Lung (tissue), 11 donors: ENCODE measurements at regions not wholly inside any gene's neighbourhood (a gene's known extent, or its start where the extent isn't known, plus 50 kb on each side); places are given as distances from the start of the nearest gene placed in this dataset.
"Not testable (repeated sequence)": the region's sequence is repeated elsewhere in the genome, so short reads cannot be mapped to it uniquely, and the experiment has no call there.

Experiments used
- ATAC-seq: fragments of 200-7000 bp; cut with Tn5 transposase; one replicate; pipeline ENCODE4 v1.9.1; 2020; ENCODE audit warnings: moderate number of reproducible peaks; ENCODE audit not compliant: insufficient read depth, low FRiP score
- DNase-seq, 3 donors: peaks; one replicate each; pipeline ENCODE4 v3.0.0-alpha.2; 2013 to 2017
- H3K27ac ChIP-seq, 2 donors: one replicate each; pipeline ENCODE4 v1.5.1; 2013; ENCODE audit warnings: mild to moderate bottlenecking in 2 of 2, moderate library complexity in 2 of 2, control low read depth in 1 of 2, inconsistent platforms in 1 of 2, low read depth in 1 of 2, low read length in 1 of 2
- H3K27me3 ChIP-seq, 3 donors: one replicate each; pipeline ENCODE4 v1.5.1; 2013; ENCODE audit warnings: low read length in 2 of 3; ENCODE audit not compliant: control insufficient read depth in 3 of 3, insufficient read depth in 3 of 3
- H3K36me3 ChIP-seq, 4 donors: one replicate each; pipeline ENCODE4 v1.5.1; 2013; ENCODE audit warnings: low read length in 4 of 4, mild to moderate bottlenecking in 1 of 4, moderate library complexity in 1 of 4; ENCODE audit not compliant: control insufficient read depth in 4 of 4, insufficient read depth in 4 of 4
- H3K4me1 ChIP-seq, 5 donors: one replicate each; pipeline ENCODE4 v1.5.1; 2013; ENCODE audit warnings: low read length in 5 of 5, mild to moderate bottlenecking in 2 of 5, moderate library complexity in 1 of 5; ENCODE audit not compliant: control insufficient read depth in 5 of 5, insufficient read depth in 5 of 5
- H3K4me3 ChIP-seq: one replicate; pipeline ENCODE4 v1.5.1; 2013; ENCODE audit warnings: mild to moderate bottlenecking, control low read depth, moderate library complexity
- H3K9ac ChIP-seq, 2 donors: one replicate each; pipeline ENCODE4 v1.5.1; 2013; ENCODE audit warnings: low read length in 2 of 2, control low read depth in 1 of 2; ENCODE audit not compliant: insufficient read depth in 1 of 2
- H3K9me3 ChIP-seq, 4 donors: one replicate each; pipeline ENCODE4 v1.5.1; 2013; ENCODE audit warnings: low read length in 3 of 4, mild to moderate bottlenecking in 1 of 4, moderate library complexity in 1 of 4; ENCODE audit not compliant: control insufficient read depth in 4 of 4, insufficient read depth in 3 of 4
- CTCF ChIP-seq: IDR thresholded peaks from 2 replicates; pipeline ENCODE4 v1.5.1; 2012; ENCODE audit warnings: mild to moderate bottlenecking; ENCODE audit errors: control extremely low read depth, extremely low read depth
- WGBS, 2 donors: extraction: QIAGEN DNeasy Blood & Tissue Kit; methylation state at CpG; one replicate each; pipeline ENCODE4 v1.1.7; 2013; 5-methylcytosine and 5-hydroxymethylcytosine counted together
- donor health status: control.
- donor health status: control.
- donor health status: Bipolar disorder and iron deficiency.
- donor health status: healthy.
- donor health status: DM: yes; HTN: yes; CAD: no.

GRCh38 chr2:143839456-143839855 is 680.5 kb downstream of the ZEB2 start:
- peaks cover 0 to 4% (median 2%) of the 10 kb centered on the region in 4 donors for H3K9me3 ChIP-seq
- H3K4me1 ChIP-seq = peaks cover 0 to 10% (median 4%) of the 10 kb centered on the region in 5 donors
- H3K9ac ChIP-seq = no peak overlapping the region
- H3K27me3 ChIP-seq = no peaks in the 10 kb centered on the region
- no peak for TF ChIP-seq CTCF
- DNase-seq (no peak), ATAC-seq (no peak)
- 75 to 81% methylated on average over 2 of the region's 2 CpGs for WGBS, 2 donors
- H3K36me3 ChIP-seq = no peaks in the 10 kb centered on the region
- no peak overlapping the region for H3K4me3 ChIP-seq
- H3K27ac ChIP-seq = no peak overlapping the region

- ATAC-seq, H3K4me3 ChIP-seq, H3K27me3 ChIP-seq, H3K9me3 ChIP-seq, H3K27ac ChIP-seq, DNase-seq, H3K9ac ChIP-seq, H3K36me3 ChIP-seq: not testable (repeated sequence)
- peaks cover 0 to 10% (median 4%) of the 10 kb centered on the region in 5 donors for H3K4me1 ChIP-seq
These were observed 682.9 kb downstream of the ZEB2 start for GRCh38 chr2:143837055-143837454.

- no peak overlapping the region for H3K27ac ChIP-seq
- H3K4me1 ChIP-seq = peaks cover 0 to 10% (median 3%) of the 10 kb centered on the region in 5 donors
- H3K27me3 ChIP-seq = no peaks in the 10 kb centered on the region
- no peak for TF ChIP-seq CTCF
- DNase-seq (no peak), ATAC-seq (no peak)
- H3K9ac ChIP-seq = no peak overlapping the region
- no peaks in the 10 kb centered on the region for H3K36me3 ChIP-seq
- WGBS, 2 donors = 23 to 44% methylated on average over 2 of the region's 2 CpGs
- H3K4me3 ChIP-seq = no peak overlapping the region
- H3K9me3 ChIP-seq = peaks cover 0 to 2% (median 0%) of the 10 kb centered on the region in 4 donors
These were observed 684.4 kb downstream of the ZEB2 start for GRCh38 chr2:143835481-143835880.

- Histone ChIP-seq H3K4me3 (no peak overlapping the region), H3K4me1 (no peaks in the 10 kb centered on the region), H3K27me3 (no peaks in the 10 kb centered on the region), H3K9ac (no peak overlapping the region), H3K36me3 (no peaks in the 10 kb centered on the region), H3K27ac (no peak overlapping the region), H3K9me3 (no peaks in the 10 kb centered on the region)
- WGBS, 2 donors = 91 to 93% methylated on average over 10 of the region's 10 CpGs
- no peak for TF ChIP-seq CTCF
- DNase-seq = no peak
- no peak for ATAC-seq
These were observed 686.8 kb downstream of the ZEB2 start for GRCh38 chr2:143833015-143833660.
